ENCODE measurements at regions not wholly inside any gene's neighbourhood (a gene's known extent, or its start where the extent isn't known, plus 50 kb on each side); places are given as distances from the start of the nearest gene placed in this dataset.

DNA sequence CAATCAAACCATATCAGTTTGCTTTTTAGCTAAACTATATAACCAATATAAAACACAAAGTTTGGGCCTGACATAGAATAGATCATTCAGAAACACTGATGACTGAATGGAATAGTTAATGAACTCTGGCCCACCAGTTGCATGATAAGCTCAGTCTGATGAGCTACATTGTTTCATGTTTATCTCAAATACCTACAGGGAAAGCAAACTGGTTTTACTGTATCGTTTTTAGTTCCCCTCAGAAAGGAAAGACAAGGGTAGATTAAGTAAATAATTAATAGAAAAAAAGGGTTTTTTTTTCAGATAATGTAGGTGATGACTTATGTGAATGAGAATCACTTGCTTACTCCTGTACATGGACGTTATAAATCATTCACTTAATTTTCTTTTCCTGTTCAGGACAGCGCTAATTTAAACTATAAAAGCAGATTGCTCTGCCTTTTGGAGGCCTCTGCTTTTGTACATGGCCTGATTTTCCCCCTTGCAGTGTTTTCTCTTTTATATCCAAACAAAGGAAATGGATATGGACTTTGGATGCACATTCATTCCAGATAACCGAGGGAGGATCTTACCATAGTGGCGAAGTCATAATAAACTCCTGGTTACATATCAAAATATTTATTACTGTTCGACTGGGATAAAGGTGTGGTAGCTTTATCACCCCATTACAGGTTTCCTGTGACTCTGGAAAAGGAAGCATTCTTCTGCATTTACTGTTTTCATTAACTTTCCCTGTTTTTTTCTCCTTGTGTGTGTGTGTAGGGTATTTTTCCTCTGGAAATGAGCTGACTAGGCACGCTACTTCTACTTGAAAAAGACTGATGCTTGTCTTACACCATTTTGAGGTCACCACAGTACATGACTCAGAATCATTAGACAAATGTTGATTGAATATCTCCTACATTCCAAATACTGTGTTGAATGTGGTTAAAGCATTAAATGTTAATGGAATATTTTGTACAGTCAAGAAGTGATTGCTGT is 373.1 kb upstream of the HS3ST1 start:
- H4K8ac ChIP-seq (ENCODE audit: low read depth in 2 of 2, low read length in 2 of 2) = no peak overlapping the region
- H3K9ac ChIP-seq (ENCODE audit: low read depth, low read length) = no peak overlapping the region
- no peak for TF ChIP-seq NFE2L2 (IDR thresholded peaks at IDR 0.05; ENCODE audit: low read depth, low read length)
- no TSS peak for BruUV-seq (replicated peaks)
- H3K14ac ChIP-seq (replicated peaks; ENCODE audit: low read depth, low read length) = no peak overlapping the region
- H4K91ac ChIP-seq (ENCODE audit: insufficient read depth, low read depth, low read length) = no peak overlapping the region
- intact Hi-C loops (cut with micrococcal nuclease) = no loop called here
- no peaks in the 10 kb centered on the region for H3K36me3 ChIP-seq (ENCODE audit: control insufficient read depth, insufficient read depth, low read length)
- no peak overlapping the region for H3K18ac ChIP-seq (ENCODE audit: low read depth, low read length)
- no peak overlapping the region for H3K56ac ChIP-seq (ENCODE audit: extremely low read depth, insufficient read depth, low read length)
- ChIA-PET CTCF (no interaction called here), POLR2A (ENCODE audit: unreplicated experiment) (no interaction called here)
- H3K27ac ChIP-seq (ENCODE audit: insufficient read depth, low read length) = no peak overlapping the region
- DNase-seq (no peak), ATAC-seq (ENCODE audit: low read depth) (no peak)
- H2BK20ac ChIP-seq (ENCODE audit: low read depth, low read length) = no peak overlapping the region
- no peaks in the 10 kb centered on the region for H3K27me3 ChIP-seq (ENCODE audit: control insufficient read depth, insufficient read depth, low read length)
- no peak overlapping the region for H2AK5ac ChIP-seq (ENCODE audit: low read depth, low read length)
- H2BK15ac ChIP-seq (ENCODE audit: low read depth, low read length) = no peak overlapping the region
- in situ Hi-C loops (cut with MboI; ENCODE audit: low sequenced_read_pairs) = no loop called here
- dilution Hi-C loops (cut with HindIII; ENCODE audit: low sequenced_read_pairs, unreplicated experiment) = no loop called here
- no peak overlapping the region for H2AK9ac ChIP-seq (replicated peaks; ENCODE audit: low read depth, low read length, poor library complexity)
- no peak overlapping the region for H3K4me3 ChIP-seq (ENCODE audit: insufficient read depth, low read depth, low read length)
- H3K4ac ChIP-seq (ENCODE audit: low read depth, low read length) = no peak overlapping the region
- no peaks in the 10 kb centered on the region for H4K20me1 ChIP-seq (ENCODE audit: insufficient read depth, low read length)
- H3K9me1 ChIP-seq (ENCODE audit: insufficient read depth, low read length) = no peaks in the 10 kb centered on the region
- H2BK5ac ChIP-seq (ENCODE audit: low read depth, low read length, poor library complexity, severe bottlenecking) = no peak overlapping the region
- no peak overlapping the region for H3K23ac ChIP-seq (ENCODE audit: low read depth, low read length)
- no peak overlapping the region for H4K5ac ChIP-seq (ENCODE audit: low read depth, low read length)
- WGBS, 2 experiments (ENCODE audit: extremely low coverage in 2 of 2, insufficient read length in 1 of 2) = no CpG with 5 or more reads among the region's 7 CpGs
- H2AFZ ChIP-seq (replicated peaks; ENCODE audit: low read length, poor library complexity) = no peak overlapping the region
- no peaks in the 10 kb centered on the region for H3K79me1 ChIP-seq (ENCODE audit: low read depth in 1 of 2, low read length in 2 of 2)
- H2BK120ac ChIP-seq (ENCODE audit: low read depth, low read length) = no peak overlapping the region
- no peak overlapping the region for H3K4me2 ChIP-seq (ENCODE audit: low read depth, low read length)
- no peaks in the 10 kb centered on the region for H3K9me3 ChIP-seq (ENCODE audit: control insufficient read depth, insufficient read depth, low read length)
- no peaks in the 10 kb centered on the region for H3K4me1 ChIP-seq (ENCODE audit: control insufficient read depth, insufficient read depth, low read length)
